H1 (cell line): ENCODE measurements at regions not wholly inside any gene's neighbourhood (a gene's known extent, or its start where the extent isn't known, plus 50 kb on each side); places are given as distances from the start of the nearest gene placed in this dataset.

ENCODE experiments used
- EZH2 ChIP-seq: fragments of 200-600 bp; sonication (generic); IDR thresholded peaks from 2 replicates; pipeline ENCODE4 v1.7.1; 2012; ENCODE audit warnings: low read depth, mild to moderate bottlenecking, moderate library complexity, low read length, inconsistent platforms; ENCODE audit not compliant: severe bottlenecking
- SP1 ChIP-seq: IDR thresholded peaks from 2 replicates; pipeline ENCODE4 v1.6.1; 2011; ENCODE audit warnings: low read depth, low read length
- TF ChIP-seq, protein P1 (sequence below), 3 experiments: IDR thresholded peaks; 1 replicate in 2 of 3; 2 replicates in 1 of 3; pipeline versions ENCODE4 v1.5.1 to v1.6.1; 2011; ENCODE audit warnings: low read length in 3 of 3, mild to moderate bottlenecking in 3 of 3, inconsistent platforms in 2 of 3, low read depth in 1 of 3, moderate library complexity in 1 of 3; ENCODE audit not compliant: insufficient read depth in 1 of 3; ENCODE audit errors: control extremely low read depth in 1 of 3
- TF ChIP-seq, protein P2 (sequence below): IDR thresholded peaks from 2 replicates; pipeline ENCODE4 v1.6.1; 2012; ENCODE audit warnings: low read length, inconsistent platforms
- TF ChIP-seq, protein P3 (sequence below): IDR thresholded peaks from 2 replicates; pipeline ENCODE4 v1.6.1; 2012; ENCODE audit warnings: inconsistent platforms

DNA sequence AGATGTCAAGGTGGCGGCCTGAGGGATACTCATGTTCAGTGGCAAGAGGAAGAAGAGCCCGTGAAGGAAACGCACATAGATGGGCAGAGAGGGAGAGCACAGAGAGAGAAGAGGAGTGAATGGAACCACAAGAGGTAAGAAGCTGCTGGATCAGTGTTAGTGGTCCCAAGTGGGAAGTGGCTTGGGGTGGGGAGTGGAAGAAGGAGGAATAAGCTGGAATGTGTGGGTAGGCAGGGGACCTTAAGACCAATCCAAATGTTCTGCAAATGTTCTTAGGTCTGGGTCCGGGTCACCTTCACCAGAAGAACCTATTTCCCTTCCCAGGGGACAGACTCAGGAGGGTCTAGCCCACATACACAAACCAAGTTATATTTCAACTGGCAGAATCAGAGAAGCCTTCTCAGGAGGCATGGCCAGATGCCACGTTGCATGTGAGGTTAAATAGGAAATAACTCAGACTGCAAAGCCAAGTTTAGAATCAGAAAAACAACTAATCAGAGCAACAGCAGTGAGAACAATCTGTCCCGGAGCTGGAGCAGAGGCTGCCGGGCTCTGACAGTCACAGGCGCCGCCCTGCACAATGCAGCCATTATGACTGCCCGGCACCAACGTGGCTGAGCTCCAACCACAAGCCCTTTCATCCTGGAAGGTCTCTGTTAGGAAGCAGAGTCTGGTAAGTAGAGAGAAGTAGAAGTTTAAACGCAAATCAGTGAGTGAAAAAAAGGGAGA lies 78.6 kb upstream of the ARMC3 start:
- TF ChIP-seq, protein P1, sequence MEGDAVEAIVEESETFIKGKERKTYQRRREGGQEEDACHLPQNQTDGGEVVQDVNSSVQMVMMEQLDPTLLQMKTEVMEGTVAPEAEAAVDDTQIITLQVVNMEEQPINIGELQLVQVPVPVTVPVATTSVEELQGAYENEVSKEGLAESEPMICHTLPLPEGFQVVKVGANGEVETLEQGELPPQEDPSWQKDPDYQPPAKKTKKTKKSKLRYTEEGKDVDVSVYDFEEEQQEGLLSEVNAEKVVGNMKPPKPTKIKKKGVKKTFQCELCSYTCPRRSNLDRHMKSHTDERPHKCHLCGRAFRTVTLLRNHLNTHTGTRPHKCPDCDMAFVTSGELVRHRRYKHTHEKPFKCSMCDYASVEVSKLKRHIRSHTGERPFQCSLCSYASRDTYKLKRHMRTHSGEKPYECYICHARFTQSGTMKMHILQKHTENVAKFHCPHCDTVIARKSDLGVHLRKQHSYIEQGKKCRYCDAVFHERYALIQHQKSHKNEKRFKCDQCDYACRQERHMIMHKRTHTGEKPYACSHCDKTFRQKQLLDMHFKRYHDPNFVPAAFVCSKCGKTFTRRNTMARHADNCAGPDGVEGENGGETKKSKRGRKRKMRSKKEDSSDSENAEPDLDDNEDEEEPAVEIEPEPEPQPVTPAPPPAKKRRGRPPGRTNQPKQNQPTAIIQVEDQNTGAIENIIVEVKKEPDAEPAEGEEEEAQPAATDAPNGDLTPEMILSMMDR (IDR thresholded peaks at IDR 0.05; ENCODE audit: control extremely low read depth in 1 of 3, insufficient read depth in 1 of 3, low read depth in 1 of 3, low read length in 3 of 3): no peak
- TF ChIP-seq, protein P2, sequence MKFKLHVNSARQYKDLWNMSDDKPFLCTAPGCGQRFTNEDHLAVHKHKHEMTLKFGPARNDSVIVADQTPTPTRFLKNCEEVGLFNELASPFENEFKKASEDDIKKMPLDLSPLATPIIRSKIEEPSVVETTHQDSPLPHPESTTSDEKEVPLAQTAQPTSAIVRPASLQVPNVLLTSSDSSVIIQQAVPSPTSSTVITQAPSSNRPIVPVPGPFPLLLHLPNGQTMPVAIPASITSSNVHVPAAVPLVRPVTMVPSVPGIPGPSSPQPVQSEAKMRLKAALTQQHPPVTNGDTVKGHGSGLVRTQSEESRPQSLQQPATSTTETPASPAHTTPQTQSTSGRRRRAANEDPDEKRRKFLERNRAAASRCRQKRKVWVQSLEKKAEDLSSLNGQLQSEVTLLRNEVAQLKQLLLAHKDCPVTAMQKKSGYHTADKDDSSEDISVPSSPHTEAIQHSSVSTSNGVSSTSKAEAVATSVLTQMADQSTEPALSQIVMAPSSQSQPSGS: no peak
- TF ChIP-seq EZH2 (no peak), SP1 (no peak)
- TF ChIP-seq, protein P3, sequence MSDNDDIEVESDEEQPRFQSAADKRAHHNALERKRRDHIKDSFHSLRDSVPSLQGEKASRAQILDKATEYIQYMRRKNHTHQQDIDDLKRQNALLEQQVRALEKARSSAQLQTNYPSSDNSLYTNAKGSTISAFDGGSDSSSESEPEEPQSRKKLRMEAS: no peak
